ENCODE measurements at regions not wholly inside any gene's neighbourhood (a gene's known extent, or its start where the extent isn't known, plus 50 kb on each side); places are given as distances from the start of the nearest gene placed in this dataset.

- no peak for TF ChIP-seq CTCF (IDR thresholded peaks at IDR 0.05)
- TF ChIP-seq POLR2A (IDR thresholded peaks at IDR 0.05) = no peak
Measured at GRCh38 chr5:7970816-7971215, 101.9 kb downstream of the MTRR start.

Measured in transverse colon (tissue), 3 donors.